ENCODE measurements at regions not wholly inside any gene's neighbourhood (a gene's known extent, or its start where the extent isn't known, plus 50 kb on each side); places are given as distances from the start of the nearest gene placed in this dataset.

- TF ChIP-seq CTCF (IDR thresholded peaks at IDR 0.05; ENCODE audit: insufficient read depth, low read length, poor library complexity, severe bottlenecking) (no peak), EZH2phosphoT487 (conservative IDR thresholded peaks at IDR 0.05; ENCODE audit: low read length) (no peak)
- Histone ChIP-seq H3K4me3 (ENCODE audit: insufficient read depth, low read length, poor library complexity, severe bottlenecking) (no peak overlapping the region), H3K36me3 (ENCODE audit: low read length) (no peaks in the 10 kb centered on the region; the same call in 1 of the 2 replicates), H3K27me3 (ENCODE audit: low read length) (no peaks in the 10 kb centered on the region), H3K27ac (ENCODE audit: low read depth, low read length) (no peak overlapping the region), H3K9me2 (replicated peaks; ENCODE audit: insufficient read depth, low read length) (no peaks in the 10 kb centered on the region), H3K4me2 (ENCODE audit: low read depth, low read length, poor library complexity, severe bottlenecking) (no peak overlapping the region), H3F3A (ENCODE audit: insufficient read depth) (no peaks in the 10 kb centered on the region), H2AFZ (ENCODE audit: low read depth, low read length, severe bottlenecking) (no peak overlapping the region), H4K20me1 (ENCODE audit: low read depth, low read length) (no peaks in the 10 kb centered on the region), H3K9ac (ENCODE audit: low read length) (no peak overlapping the region), H3K9me3 (ENCODE audit: insufficient read depth, low read length) (peaks cover 12% of the 10 kb centered on the region; the same call in 1 of the 2 replicates), H3K79me2 (ENCODE audit: insufficient read depth, low read length) (no peaks in the 10 kb centered on the region)
These were observed 133.2 kb downstream of the DNAJB6 start for GRCh38 chr7:157470017-157470322.

GRCh38 chr7:157470701-157471131, 133.9 kb downstream of the DNAJB6 start:
- Histone ChIP-seq H3K79me2 (ENCODE audit: insufficient read depth, low read length) (no peaks in the 10 kb centered on the region), H3K4me3 (ENCODE audit: insufficient read depth, low read length, poor library complexity, severe bottlenecking) (no peak overlapping the region), H3K27ac (ENCODE audit: low read depth, low read length) (no peak overlapping the region), H3K36me3 (ENCODE audit: low read length) (no peaks in the 10 kb centered on the region; the same call in 1 of the 2 replicates), H2AFZ (ENCODE audit: low read depth, low read length, severe bottlenecking) (no peak overlapping the region), H4K20me1 (ENCODE audit: low read depth, low read length) (no peaks in the 10 kb centered on the region), H3K9me3 (ENCODE audit: insufficient read depth, low read length) (peaks cover 12% of the 10 kb centered on the region; the same call in 1 of the 2 replicates), H3K4me2 (ENCODE audit: low read depth, low read length, poor library complexity, severe bottlenecking) (no peak overlapping the region), H3K9ac (ENCODE audit: low read length) (no peak overlapping the region), H3K27me3 (ENCODE audit: low read length) (no peaks in the 10 kb centered on the region), H3K9me2 (replicated peaks; ENCODE audit: insufficient read depth, low read length) (no peaks in the 10 kb centered on the region), H3F3A (ENCODE audit: insufficient read depth) (no peaks in the 10 kb centered on the region)
- TF ChIP-seq EZH2phosphoT487 (conservative IDR thresholded peaks at IDR 0.05; ENCODE audit: low read length) = no peak

- Histone ChIP-seq H3K79me2 (ENCODE audit: insufficient read depth, low read length) (no peaks in the 10 kb centered on the region), H2AFZ (ENCODE audit: low read depth, low read length, severe bottlenecking) (no peak overlapping the region), H3K9me2 (replicated peaks; ENCODE audit: insufficient read depth, low read length) (no peaks in the 10 kb centered on the region), H3K9me3 (ENCODE audit: insufficient read depth, low read length) (peaks cover 12% of the 10 kb centered on the region; the same call in 1 of the 2 replicates), H3F3A (ENCODE audit: insufficient read depth) (no peaks in the 10 kb centered on the region), H3K36me3 (ENCODE audit: low read length) (no peaks in the 10 kb centered on the region; the same call in 1 of the 2 replicates), H3K27ac (ENCODE audit: low read depth, low read length) (no peak overlapping the region), H3K27me3 (ENCODE audit: low read length) (no peaks in the 10 kb centered on the region), H3K4me2 (ENCODE audit: low read depth, low read length, poor library complexity, severe bottlenecking) (no peak overlapping the region), H3K4me3 (ENCODE audit: insufficient read depth, low read length, poor library complexity, severe bottlenecking) (no peak overlapping the region), H4K20me1 (ENCODE audit: low read depth, low read length) (no peaks in the 10 kb centered on the region), H3K9ac (ENCODE audit: low read length) (no peak overlapping the region)
- TF ChIP-seq CTCF (IDR thresholded peaks at IDR 0.05; ENCODE audit: insufficient read depth, low read length, poor library complexity, severe bottlenecking) = no peak
- no peak for TF ChIP-seq EZH2phosphoT487 (conservative IDR thresholded peaks at IDR 0.05; ENCODE audit: low read length)
These were observed 134.7 kb downstream of the DNAJB6 start for GRCh38 chr7:157471259-157472125.

All from SU-DHL-6 (cell line).